ENCODE measurements at regions not wholly inside any gene's neighbourhood (a gene's known extent, or its start where the extent isn't known, plus 50 kb on each side); places are given as distances from the start of the nearest gene placed in this dataset.

DNA sequence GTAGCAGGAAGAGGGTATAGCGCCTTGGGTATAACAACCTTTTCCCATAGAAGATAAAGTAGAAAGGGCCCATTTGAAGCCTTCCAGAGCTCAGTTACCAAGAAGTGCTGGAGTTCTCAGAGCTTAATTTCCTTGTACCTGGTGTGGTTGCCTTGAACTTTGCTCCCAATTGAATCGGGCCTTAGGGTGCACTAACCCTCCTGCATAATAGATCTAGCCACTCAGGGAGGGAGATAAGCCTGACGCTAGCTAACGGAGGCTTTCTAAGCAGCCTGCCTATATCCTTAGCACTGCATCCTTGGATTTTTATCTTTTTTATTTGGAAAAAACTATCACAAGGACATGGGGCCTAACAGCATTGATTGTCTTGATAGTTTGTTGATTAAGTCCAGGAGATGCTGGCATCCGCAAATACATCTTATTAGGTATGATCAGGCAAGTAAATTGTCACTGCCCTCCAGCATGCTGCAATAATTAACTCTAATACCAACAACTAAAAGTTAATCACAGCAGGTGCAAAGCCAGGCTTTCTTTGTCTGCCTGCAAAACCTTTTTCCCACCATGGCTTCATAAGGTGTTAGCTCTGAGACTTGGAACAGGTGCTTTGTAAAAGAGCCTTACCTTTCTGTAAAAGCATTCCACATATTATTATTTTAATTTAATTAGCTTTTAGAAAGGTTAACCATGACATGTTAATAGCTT, 199.4 kb downstream of the SREK1 start:
- CTCF ChIA-PET = interaction anchor here (0.9 kb wide), 1 partner anchor 36 kb away, joined by 3 read pairs; no protein-coding TSS in a partner anchor
- Histone ChIP-seq H3K4me2 (ENCODE audit: low read length) (no peak overlapping the region), H3K79me2 (ENCODE audit: insufficient read depth, low read length) (no peaks in the 10 kb centered on the region), H2AFZ (ENCODE audit: low read depth, low read length, poor library complexity, severe bottlenecking) (no peak overlapping the region), H3K36me3 (ENCODE audit: control insufficient read depth in 1 of 2, insufficient read depth in 2 of 2, low read length in 2 of 2) (no peaks in the 10 kb centered on the region), H3K9me3 (ENCODE audit: control insufficient read depth in 1 of 2, insufficient read depth in 1 of 2, low read depth in 1 of 2, low read length in 2 of 2) (no peaks in the 10 kb centered on the region), H3K27ac (ENCODE audit: low read depth, low read length) (no peak overlapping the region), H4K20me1 (ENCODE audit: insufficient read depth) (no peaks in the 10 kb centered on the region), H3K27me3 (ENCODE audit: insufficient read depth, low read length) (peaks cover 72% of the 10 kb centered on the region), H3K4me1 (ENCODE audit: control insufficient read depth in 1 of 2, insufficient read depth in 2 of 2, low read length in 2 of 2) (no peaks in the 10 kb centered on the region), H3K9me2 (ENCODE audit: insufficient read depth) (no peaks in the 10 kb centered on the region), H3K9ac (ENCODE audit: low read length) (no peak overlapping the region), H3K4me3 (replicated peaks in 1 of 2; ENCODE audit: low read depth in 1 of 2, low read length in 2 of 2) (no peak overlapping the region)
- TF ChIP-seq SIN3A (IDR thresholded peaks at IDR 0.05; ENCODE audit: low read depth) = no peak
- TF ChIP-seq SP1 (IDR thresholded peaks at IDR 0.05; ENCODE audit: low read depth) = no peak
- TF ChIP-seq RAD21 (IDR thresholded peaks at IDR 0.05; ENCODE audit: low read depth) = no peak
- TF ChIP-seq POLR2A (IDR thresholded peaks at IDR 0.05; ENCODE audit: borderline replicate concordance, extremely low read depth, insufficient read depth, insufficient read length) = no peak
- TF ChIP-seq, protein P1, sequence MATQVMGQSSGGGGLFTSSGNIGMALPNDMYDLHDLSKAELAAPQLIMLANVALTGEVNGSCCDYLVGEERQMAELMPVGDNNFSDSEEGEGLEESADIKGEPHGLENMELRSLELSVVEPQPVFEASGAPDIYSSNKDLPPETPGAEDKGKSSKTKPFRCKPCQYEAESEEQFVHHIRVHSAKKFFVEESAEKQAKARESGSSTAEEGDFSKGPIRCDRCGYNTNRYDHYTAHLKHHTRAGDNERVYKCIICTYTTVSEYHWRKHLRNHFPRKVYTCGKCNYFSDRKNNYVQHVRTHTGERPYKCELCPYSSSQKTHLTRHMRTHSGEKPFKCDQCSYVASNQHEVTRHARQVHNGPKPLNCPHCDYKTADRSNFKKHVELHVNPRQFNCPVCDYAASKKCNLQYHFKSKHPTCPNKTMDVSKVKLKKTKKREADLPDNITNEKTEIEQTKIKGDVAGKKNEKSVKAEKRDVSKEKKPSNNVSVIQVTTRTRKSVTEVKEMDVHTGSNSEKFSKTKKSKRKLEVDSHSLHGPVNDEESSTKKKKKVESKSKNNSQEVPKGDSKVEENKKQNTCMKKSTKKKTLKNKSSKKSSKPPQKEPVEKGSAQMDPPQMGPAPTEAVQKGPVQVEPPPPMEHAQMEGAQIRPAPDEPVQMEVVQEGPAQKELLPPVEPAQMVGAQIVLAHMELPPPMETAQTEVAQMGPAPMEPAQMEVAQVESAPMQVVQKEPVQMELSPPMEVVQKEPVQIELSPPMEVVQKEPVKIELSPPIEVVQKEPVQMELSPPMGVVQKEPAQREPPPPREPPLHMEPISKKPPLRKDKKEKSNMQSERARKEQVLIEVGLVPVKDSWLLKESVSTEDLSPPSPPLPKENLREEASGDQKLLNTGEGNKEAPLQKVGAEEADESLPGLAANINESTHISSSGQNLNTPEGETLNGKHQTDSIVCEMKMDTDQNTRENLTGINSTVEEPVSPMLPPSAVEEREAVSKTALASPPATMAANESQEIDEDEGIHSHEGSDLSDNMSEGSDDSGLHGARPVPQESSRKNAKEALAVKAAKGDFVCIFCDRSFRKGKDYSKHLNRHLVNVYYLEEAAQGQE (IDR thresholded peaks at IDR 0.05; ENCODE audit: low read depth) = no peak
- no peak for TF ChIP-seq TCF7L2 (IDR thresholded peaks at IDR 0.05; ENCODE audit: borderline replicate concordance, extremely low read depth, insufficient read depth, insufficient read length)
- TF ChIP-seq FOSL1 (IDR thresholded peaks at IDR 0.05; ENCODE audit: low read depth) = no peak
- TF ChIP-seq ZNF274 (IDR thresholded peaks at IDR 0.05; ENCODE audit: low read depth, low read length) = no peak
- TF ChIP-seq YY1 (IDR thresholded peaks at IDR 0.05; ENCODE audit: extremely low read depth, insufficient replicate concordance, low read depth, low read length) = no peak
- no peak for TF ChIP-seq CBX3 (IDR thresholded peaks at IDR 0.05; ENCODE audit: low read depth)
- no peak for TF ChIP-seq ZFX (IDR thresholded peaks at IDR 0.05)
- TF ChIP-seq, protein P2, sequence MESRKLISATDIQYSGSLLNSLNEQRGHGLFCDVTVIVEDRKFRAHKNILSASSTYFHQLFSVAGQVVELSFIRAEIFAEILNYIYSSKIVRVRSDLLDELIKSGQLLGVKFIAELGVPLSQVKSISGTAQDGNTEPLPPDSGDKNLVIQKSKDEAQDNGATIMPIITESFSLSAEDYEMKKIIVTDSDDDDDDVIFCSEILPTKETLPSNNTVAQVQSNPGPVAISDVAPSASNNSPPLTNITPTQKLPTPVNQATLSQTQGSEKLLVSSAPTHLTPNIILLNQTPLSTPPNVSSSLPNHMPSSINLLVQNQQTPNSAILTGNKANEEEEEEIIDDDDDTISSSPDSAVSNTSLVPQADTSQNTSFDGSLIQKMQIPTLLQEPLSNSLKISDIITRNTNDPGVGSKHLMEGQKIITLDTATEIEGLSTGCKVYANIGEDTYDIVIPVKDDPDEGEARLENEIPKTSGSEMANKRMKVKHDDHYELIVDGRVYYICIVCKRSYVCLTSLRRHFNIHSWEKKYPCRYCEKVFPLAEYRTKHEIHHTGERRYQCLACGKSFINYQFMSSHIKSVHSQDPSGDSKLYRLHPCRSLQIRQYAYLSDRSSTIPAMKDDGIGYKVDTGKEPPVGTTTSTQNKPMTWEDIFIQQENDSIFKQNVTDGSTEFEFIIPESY (IDR thresholded peaks at IDR 0.05; ENCODE audit: extremely low read depth, insufficient replicate concordance, low read length) = no peak
- TF ChIP-seq, protein P3, sequence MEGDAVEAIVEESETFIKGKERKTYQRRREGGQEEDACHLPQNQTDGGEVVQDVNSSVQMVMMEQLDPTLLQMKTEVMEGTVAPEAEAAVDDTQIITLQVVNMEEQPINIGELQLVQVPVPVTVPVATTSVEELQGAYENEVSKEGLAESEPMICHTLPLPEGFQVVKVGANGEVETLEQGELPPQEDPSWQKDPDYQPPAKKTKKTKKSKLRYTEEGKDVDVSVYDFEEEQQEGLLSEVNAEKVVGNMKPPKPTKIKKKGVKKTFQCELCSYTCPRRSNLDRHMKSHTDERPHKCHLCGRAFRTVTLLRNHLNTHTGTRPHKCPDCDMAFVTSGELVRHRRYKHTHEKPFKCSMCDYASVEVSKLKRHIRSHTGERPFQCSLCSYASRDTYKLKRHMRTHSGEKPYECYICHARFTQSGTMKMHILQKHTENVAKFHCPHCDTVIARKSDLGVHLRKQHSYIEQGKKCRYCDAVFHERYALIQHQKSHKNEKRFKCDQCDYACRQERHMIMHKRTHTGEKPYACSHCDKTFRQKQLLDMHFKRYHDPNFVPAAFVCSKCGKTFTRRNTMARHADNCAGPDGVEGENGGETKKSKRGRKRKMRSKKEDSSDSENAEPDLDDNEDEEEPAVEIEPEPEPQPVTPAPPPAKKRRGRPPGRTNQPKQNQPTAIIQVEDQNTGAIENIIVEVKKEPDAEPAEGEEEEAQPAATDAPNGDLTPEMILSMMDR (IDR thresholded peaks at IDR 0.05 in 2 of 3, conservative IDR thresholded peaks at IDR 0.05 in 1 of 3; ENCODE audit: borderline replicate concordance in 1 of 3, insufficient read depth in 1 of 3, low read depth in 2 of 3, low read length in 2 of 3) = no peak
- no peak for TF ChIP-seq CEBPB (IDR thresholded peaks at IDR 0.05; ENCODE audit: low read depth)
- TF ChIP-seq POLR2AphosphoS5 (IDR thresholded peaks at IDR 0.05; ENCODE audit: low read depth, low read length) = no peak
- TF ChIP-seq, protein P4, sequence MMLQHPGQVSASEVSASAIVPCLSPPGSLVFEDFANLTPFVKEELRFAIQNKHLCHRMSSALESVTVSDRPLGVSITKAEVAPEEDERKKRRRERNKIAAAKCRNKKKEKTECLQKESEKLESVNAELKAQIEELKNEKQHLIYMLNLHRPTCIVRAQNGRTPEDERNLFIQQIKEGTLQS (IDR thresholded peaks at IDR 0.05) = no peak
- no peak for TF ChIP-seq EZH2phosphoT487 (IDR thresholded peaks at IDR 0.05; ENCODE audit: borderline replicate concordance)
- TF ChIP-seq, protein P5, sequence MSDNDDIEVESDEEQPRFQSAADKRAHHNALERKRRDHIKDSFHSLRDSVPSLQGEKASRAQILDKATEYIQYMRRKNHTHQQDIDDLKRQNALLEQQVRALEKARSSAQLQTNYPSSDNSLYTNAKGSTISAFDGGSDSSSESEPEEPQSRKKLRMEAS (IDR thresholded peaks at IDR 0.05) = no peak
- no peak for TF ChIP-seq EZH2 (IDR thresholded peaks at IDR 0.05)
- no peak for TF ChIP-seq JUND (IDR thresholded peaks at IDR 0.05)
- DNase-seq (ENCODE audit: low read depth, low spot score) (no peak), ATAC-seq (no peak)
- no TSS peak for BruUV-seq (replicated peaks)
- RAD21 ChIA-PET (ENCODE audit: low non-redundant PET in 1 of 2, low total read pairs in 2 of 2, uncharacterized antibody in 2 of 2, unreplicated experiment in 2 of 2) = no interaction called here
- intact Hi-C loops (cut with micrococcal nuclease) = no loop called here
- POLR2A ChIA-PET = no interaction called here
